Epithelial cell of proximal tubule (primary cell): ENCODE measurements at regions not wholly inside any gene's neighbourhood (a gene's known extent, or its start where the extent isn't known, plus 50 kb on each side); places are given as distances from the start of the nearest gene placed in this dataset.

Source experiments
- DNase-seq: peaks from one replicate; pipeline ENCODE4 v3.0.0-alpha.2; 2011; ENCODE audit warnings: low read depth
- H3K4me3 ChIP-seq: 2 replicates; pipeline ENCODE4 v1.5.1; 2011; ENCODE audit warnings: low read depth, mild to moderate bottlenecking, low read length
- CTCF ChIP-seq: conservative IDR thresholded peaks from 2 replicates; pipeline ENCODE4 v1.5.1; 2012; ENCODE audit warnings: low read depth, mild to moderate bottlenecking, low read length

DNA sequence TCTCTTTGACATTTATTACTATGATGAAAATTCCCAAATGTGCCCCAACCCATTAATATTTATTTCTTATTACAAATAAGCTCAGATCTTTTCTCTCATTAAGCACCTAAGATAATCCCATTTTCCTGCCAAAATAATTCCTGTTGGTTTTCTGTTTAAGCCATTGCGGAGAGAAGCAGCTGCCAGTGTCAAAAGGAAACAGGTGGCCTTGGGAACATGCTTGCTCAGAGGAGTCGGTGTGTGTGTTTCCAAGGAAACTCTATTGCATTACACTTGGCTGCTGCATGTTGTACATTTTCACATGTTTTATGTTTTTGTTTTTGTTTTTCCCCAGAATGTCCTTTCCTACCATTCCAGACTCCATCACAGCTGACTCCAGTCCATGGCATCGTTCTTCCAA, 56.4 kb downstream of the CD24 start:
- no peak for DNase-seq

DNA sequence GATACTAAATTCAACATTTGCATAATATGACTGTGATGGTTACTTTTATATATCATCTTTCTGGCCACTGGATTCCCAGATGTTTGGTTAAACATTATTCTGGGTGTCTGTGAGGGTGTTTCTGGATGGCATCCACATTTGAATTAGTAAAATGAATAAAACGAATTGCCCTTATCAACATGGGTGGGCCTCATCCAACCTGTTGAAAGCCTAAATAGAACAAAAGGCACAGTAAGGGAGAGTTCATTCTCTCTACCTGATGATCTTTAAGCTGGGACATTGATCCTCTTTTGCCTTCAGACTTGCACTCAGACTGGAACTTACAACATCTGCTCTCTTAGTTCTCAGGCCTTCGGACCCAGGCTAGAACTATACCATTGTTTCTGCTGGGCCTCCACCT, 57.6 kb downstream of the CD24 start:
- DNase-seq = no peak
- TF ChIP-seq CTCF = no peak
- no peak overlapping the region for H3K4me3 ChIP-seq

More for the DNA sequence above, 56.4 kb downstream of the CD24 start:
- no peak for TF ChIP-seq CTCF
- no peak overlapping the region for H3K4me3 ChIP-seq

GRCh38 chr6:106913676-106914280, 60.8 kb downstream of the CD24 start:
- no peak overlapping the region for H3K4me3 ChIP-seq
- no peak for TF ChIP-seq CTCF
- no peak for DNase-seq

DNA sequence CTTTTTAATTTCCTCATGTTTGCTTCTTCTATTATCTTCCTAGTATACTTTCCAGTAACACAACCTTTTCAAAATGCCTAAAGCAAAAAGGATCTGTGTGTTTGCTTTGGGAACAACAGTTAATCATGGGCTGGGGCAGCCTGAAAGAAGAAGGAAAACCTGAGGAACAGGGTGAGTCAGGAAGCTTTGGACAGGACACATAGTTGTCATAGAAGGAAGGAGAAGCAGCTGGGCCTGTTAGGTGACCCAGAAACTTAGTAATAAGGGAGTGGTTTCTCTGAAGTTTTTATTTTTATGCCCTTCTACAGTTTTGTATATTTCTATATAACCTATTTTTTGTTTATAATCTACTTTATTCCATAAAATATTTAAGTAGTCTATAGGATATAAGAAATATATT, 61.4 kb downstream of the CD24 start:
- no peak for DNase-seq
- H3K4me3 ChIP-seq = no peak overlapping the region
- TF ChIP-seq CTCF = no peak

DNA sequence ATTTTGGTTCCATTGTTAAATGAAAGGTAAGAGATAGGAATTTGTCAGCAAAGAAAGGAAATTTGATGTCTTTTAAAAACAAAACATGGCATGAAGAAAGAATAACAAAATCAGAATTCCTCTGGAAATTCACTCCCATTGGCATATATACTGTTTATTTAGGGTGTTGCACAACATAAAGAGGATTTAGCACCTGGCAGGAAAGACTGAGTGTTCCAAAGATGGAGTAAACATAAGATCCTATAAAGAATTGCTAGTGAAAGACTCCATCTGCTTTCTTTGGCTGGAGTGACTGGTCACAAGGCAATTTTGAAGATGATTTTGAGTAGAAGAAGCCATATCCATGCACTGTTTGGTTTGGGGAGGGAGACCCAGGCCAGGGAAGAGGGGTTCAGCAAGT, 62.4 kb downstream of the CD24 start:
- no peak for DNase-seq
- no peak for TF ChIP-seq CTCF

GRCh38 chr6:106910999-106911949, 63.3 kb downstream of the CD24 start:
- no peak overlapping the region for H3K4me3 ChIP-seq
- DNase-seq = no peak
- no peak for TF ChIP-seq CTCF

More for the DNA sequence above, 62.4 kb downstream of the CD24 start:
- no peak overlapping the region for H3K4me3 ChIP-seq
